Choroid plexus epithelial cell (primary cell): ENCODE measurements at regions not wholly inside any gene's neighbourhood (a gene's known extent, or its start where the extent isn't known, plus 50 kb on each side); places are given as distances from the start of the nearest gene placed in this dataset.

Source experiments
- DNase-seq: peaks from one replicate; pipeline ENCODE4 v3.0.0-alpha.2; 2010; ENCODE audit warnings: low read depth
- H3K4me3 ChIP-seq: 2 replicates; pipeline ENCODE4 v1.5.1; 2011; ENCODE audit warnings: low read depth, mild to moderate bottlenecking, control low read depth, low read length, moderate library complexity
- TF ChIP-seq, protein P1 (sequence below): conservative IDR thresholded peaks from 2 replicates; pipeline ENCODE4 v1.5.1; 2011; ENCODE audit warnings: low read depth, mild to moderate bottlenecking, control low read depth, inconsistent platforms, low read length, moderate library complexity

DNA sequence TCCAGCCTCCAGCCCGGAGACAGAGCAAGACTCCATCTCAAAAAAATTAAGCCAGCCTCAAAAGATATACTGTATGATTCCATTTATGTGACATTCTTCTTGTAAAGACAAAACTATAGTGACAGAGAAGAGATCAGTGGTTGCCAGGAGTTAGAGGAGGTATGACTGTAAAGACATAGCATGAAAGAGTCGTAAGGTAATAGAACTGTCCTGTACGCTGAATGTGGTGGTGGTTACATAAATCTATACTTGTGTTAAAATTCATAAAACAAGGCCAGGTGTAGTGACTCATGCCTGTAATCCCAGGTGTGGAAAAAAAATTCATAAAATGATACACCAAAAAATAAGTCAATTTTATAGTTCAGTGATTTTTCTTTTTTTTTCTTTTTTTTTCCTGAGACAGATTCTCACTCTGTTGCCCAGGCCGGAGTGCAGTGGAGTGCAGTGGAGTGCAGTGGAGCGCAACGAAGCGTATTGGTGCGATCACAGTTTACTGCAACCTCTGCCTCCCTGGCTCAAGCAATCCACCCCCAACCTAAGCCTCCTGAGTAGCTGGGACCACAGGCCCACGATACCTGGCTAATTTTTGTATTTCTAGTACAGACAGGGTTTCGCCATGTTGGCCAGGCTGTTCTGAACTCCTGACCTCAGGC is 84.9 kb upstream of the CXADR start:
- no peak for DNase-seq
- TF ChIP-seq, protein P1, sequence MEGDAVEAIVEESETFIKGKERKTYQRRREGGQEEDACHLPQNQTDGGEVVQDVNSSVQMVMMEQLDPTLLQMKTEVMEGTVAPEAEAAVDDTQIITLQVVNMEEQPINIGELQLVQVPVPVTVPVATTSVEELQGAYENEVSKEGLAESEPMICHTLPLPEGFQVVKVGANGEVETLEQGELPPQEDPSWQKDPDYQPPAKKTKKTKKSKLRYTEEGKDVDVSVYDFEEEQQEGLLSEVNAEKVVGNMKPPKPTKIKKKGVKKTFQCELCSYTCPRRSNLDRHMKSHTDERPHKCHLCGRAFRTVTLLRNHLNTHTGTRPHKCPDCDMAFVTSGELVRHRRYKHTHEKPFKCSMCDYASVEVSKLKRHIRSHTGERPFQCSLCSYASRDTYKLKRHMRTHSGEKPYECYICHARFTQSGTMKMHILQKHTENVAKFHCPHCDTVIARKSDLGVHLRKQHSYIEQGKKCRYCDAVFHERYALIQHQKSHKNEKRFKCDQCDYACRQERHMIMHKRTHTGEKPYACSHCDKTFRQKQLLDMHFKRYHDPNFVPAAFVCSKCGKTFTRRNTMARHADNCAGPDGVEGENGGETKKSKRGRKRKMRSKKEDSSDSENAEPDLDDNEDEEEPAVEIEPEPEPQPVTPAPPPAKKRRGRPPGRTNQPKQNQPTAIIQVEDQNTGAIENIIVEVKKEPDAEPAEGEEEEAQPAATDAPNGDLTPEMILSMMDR: no peak

DNA sequence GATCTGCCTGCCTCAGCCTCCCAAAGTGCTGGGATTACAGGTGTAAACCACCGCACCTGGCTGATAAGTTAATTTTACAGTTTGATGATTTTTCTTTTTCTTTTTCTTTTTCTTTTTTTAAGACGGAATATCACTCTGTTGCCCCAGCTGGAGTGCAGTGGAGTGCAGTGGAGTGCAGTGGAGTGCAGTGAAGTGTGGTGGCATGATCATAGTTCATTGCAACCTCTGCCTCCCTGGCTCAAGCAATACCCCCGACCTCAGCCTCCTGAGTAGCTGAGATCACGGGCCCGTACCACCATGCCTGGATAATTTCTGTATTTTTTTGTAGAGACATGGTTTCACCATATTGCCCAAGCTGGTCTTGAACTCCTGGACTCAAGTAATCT is 84.4 kb upstream of the CXADR start:
- no peak for DNase-seq
- no peak overlapping the region for H3K4me3 ChIP-seq
- TF ChIP-seq, protein P1: no peak

More for the DNA sequence above, 84.9 kb upstream of the CXADR start:
- no peak overlapping the region for H3K4me3 ChIP-seq

DNA sequence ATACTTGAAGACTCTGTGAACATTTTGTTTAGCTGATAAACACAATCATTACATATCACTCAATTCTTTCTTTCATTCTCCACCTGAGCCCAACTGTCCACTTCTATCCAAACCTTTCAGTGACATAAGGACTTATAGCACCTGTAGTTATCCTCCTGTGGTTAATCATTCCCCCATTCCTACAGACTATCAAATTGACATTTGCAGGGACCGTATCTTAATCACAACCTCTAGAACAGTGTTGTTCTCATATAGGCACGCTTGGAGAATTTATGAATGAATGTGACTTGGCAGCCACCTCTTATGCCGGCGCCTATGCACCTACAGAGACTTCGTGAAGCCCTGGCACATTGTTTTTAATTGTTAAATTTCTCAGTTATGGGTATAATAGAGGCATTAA is 83.9 kb upstream of the CXADR start:
- TF ChIP-seq, protein P1: no peak
- no peak for DNase-seq
- no peak overlapping the region for H3K4me3 ChIP-seq

DNA sequence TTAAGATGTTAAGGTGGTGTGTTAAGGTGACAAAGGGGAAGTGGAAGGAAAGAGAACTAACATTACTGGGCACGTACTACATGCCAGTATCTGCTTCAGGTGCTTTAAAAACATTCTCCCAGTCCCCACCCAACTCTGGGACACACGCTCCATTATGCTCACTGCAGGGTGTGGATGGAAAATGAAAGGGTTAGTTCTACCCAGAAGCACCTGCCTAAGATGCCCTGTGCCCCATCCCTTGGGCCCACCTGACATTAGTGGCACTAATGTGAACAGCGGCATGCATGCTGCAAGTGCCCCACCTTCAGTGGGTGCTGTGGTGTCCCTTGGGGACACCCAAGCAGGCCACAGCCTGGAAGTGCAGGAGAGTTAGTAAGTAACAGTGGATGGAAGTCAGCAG is 82.9 kb upstream of the CXADR start:
- H3K4me3 ChIP-seq: no peak overlapping the region
- TF ChIP-seq, protein P1: no peak
- no peak for DNase-seq

DNA sequence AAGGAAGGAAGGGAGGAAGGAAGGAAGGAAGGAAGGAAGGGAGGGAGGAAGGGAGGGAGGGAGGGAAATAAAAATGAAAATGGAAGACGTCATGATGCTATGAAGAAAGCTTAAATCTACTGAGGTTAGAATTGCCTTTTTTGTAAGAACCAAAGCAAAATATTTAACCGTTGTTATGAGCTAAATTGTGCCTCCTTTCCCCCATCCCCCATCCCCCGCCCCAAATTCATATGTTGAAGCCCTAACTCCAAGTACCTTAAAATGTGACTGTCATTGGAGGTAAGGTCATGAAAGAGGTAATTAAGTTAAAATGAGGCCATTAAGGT is 80.1 kb upstream of the CXADR start:
- no peak overlapping the region for H3K4me3 ChIP-seq
- DNase-seq: no peak
- TF ChIP-seq, protein P1: no peak

- DNase-seq: no peak
- TF ChIP-seq, protein P1: no peak
- H3K4me3 ChIP-seq: no peak overlapping the region
Measured at GRCh38 chr21:17433730-17434129, 79.1 kb upstream of the CXADR start.
